AG09319 (cell line): ENCODE measurements at regions not wholly inside any gene's neighbourhood (a gene's known extent, or its start where the extent isn't known, plus 50 kb on each side); places are given as distances from the start of the nearest gene placed in this dataset.

Source experiments
- DNase-seq: peaks from one replicate; pipeline ENCODE4 v3.0.0-alpha.2; 2010; ENCODE audit warnings: low read depth; ENCODE audit errors: extremely low read depth
- TF ChIP-seq, protein P1 (sequence below): IDR thresholded peaks from 2 replicates; pipeline ENCODE4 v1.5.1; 2011; ENCODE audit warnings: low read depth, mild to moderate bottlenecking, inconsistent platforms, low read length, moderate library complexity

DNA sequence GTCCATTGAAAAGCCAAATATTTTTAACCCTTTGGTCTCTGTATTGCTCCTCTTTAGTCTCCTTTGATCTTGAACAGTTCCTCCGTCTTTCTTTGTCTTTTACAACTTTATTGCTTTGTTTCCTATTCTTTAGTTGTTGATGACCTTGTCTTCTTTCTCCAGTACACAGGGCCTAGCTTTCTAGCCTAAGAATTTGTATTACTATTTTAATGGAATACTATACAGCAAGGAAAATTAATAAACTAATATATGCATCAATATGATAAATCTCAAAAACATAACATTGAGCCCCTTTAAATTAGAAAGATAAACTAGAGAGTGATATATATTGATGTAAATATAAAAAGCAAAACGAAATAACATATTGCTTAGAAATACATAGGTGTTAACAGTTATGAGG, 88.7 kb downstream of the NR1D2 start:
- TF ChIP-seq, protein P1, sequence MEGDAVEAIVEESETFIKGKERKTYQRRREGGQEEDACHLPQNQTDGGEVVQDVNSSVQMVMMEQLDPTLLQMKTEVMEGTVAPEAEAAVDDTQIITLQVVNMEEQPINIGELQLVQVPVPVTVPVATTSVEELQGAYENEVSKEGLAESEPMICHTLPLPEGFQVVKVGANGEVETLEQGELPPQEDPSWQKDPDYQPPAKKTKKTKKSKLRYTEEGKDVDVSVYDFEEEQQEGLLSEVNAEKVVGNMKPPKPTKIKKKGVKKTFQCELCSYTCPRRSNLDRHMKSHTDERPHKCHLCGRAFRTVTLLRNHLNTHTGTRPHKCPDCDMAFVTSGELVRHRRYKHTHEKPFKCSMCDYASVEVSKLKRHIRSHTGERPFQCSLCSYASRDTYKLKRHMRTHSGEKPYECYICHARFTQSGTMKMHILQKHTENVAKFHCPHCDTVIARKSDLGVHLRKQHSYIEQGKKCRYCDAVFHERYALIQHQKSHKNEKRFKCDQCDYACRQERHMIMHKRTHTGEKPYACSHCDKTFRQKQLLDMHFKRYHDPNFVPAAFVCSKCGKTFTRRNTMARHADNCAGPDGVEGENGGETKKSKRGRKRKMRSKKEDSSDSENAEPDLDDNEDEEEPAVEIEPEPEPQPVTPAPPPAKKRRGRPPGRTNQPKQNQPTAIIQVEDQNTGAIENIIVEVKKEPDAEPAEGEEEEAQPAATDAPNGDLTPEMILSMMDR = no peak
- DNase-seq = no peak

DNA sequence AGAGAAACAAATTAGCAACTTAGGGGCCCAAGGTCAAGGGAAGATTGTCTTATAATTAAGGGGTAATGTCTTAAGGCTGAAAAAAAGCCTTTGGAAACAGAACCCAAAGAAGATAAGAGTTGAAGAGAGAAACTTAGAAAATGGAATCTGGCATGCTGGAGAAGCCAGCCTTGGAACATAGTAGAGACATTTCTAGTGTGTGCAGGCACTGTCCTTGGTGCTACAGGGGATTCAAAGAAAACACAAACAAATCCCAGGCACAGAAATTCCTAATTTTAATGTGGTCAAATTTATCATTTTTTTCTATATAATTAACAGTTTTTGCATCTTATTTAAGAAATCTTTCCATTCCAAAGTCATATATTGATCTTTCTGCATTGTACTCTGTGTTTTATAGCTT, 89.4 kb downstream of the NR1D2 start:
- no peak for DNase-seq
- TF ChIP-seq, protein P1 = no peak

DNA sequence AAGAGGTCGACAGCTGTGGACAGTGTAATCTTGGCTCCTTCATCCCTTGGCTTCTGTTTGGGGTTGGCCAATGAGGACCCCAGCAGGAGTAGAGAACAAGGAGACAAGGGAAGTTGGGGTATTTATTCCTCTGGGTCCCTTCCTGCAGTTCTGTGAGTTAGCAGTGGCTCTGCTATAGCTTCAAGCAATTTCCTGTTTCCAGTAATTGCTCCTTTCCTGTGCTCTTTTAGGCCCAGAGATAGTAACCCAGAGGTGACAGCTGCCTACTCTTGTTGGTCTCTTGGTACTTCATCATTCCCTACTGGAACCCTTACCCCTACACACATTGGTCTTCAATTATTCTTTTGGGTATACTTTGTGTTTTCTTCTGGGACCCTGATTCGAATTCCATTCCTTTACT, 92.9 kb downstream of the NR1D2 start:
- no peak for DNase-seq
- TF ChIP-seq, protein P1 = no peak

DNA sequence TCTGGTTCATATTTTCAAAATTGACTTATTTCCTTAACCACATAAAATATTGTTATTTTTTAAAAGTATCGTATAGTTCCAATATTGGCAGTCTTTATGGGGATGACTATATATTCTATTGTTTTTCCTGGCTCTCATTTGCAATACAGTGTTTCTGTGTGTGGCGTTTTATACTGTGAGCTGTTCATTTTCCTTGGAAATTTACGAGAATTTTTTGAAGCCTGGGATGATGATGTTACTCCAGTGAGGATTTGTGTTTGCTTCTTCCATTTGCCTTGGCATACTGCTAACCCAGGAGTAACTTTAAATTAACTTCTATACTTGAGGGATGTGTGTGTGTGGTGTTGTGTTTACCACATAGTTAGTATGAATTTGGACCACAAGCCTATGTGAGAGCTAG, 95.2 kb downstream of the NR1D2 start:
- no peak for DNase-seq
- TF ChIP-seq, protein P1 = no peak

DNA sequence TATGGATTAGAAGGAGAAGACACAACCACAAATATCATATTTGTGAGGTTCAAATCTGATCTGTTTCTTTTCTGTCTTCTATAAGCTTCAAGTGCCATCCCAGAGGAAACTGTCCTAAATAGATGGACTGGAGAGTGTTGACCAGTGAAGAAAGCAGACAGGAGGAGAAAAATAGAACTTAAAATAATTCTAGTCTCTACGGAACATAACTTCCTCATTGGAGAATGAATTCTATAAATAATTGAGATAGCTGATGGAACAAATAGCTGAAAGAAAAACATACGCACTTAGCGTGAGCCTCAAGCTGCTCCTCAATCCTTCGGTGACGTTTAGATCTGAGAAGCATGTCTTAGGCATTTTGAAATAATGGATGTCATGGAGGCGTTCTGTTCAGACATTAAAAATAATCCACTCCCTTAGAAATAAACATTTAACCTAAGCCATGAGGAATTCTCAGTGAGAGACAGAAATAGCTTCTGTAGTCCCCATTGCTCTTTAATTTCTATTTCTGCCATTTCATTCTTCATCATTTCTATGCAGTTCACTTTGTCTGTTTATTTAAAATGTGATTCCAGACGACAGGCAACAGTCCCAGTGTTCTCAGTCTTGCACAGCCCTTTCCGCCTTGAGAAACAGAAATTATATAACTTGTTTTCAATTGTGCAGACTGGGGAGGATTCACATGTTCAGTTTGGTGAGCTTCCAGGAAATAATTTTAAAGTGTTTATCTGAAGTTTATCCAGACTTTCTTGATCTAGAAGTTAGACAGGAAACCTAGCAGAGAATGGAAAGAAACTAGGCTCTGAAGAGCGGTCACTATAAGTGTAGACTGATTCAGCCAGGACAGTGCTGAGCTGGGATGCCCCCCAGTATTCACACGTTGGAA, 97.3 kb downstream of the NR1D2 start:
- peak; percentile 52 for DNase-seq
- TF ChIP-seq, protein P1 = no peak

DNA sequence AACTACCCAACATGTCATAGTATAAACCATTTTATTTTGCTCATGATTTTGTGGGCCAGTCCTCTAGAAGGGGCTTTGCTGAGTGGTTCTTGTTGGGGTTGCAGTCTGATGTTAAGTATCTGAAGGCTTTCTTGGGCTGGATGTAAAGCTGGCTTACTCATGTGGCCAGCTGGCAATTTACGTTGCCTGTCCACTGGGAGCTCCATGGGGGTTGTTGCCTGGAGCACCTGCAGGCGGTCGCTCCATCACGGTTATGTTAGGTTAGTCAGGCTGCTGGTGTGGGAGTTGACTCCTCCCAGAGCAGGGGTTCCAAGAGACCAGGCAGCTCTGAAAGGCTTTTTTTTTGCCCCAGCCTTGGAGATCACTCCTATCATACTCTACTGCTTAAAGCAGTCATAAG, 98.1 kb downstream of the NR1D2 start:
- TF ChIP-seq, protein P1 = no peak
- DNase-seq = no peak

DNA sequence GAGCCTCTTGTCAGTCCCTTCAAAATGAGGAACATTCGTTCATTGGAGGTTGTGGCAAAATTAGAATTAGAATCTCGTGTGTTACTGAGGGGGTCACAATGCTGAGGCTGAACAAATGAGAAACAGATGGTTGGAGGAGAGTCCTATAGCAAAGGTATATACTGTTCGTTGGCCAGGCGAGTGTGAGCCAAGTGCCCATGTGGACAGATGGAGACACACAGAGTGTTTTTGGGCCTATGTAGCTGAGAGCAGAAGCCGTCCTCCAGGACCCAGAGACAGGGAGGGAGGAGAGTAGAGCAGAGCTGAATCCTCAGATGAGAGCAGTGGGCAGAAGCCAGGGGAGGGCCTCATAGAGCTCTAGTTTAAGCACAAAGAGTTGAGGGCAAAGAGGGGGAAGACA, 98.9 kb downstream of the NR1D2 start:
- TF ChIP-seq, protein P1 = no peak
- no peak for DNase-seq
